GM23248 (cell line): ENCODE measurements at regions not wholly inside any gene's neighbourhood (a gene's known extent, or its start where the extent isn't known, plus 50 kb on each side); places are given as distances from the start of the nearest gene placed in this dataset.

Source experiments
- EZH2 ChIP-seq: fragments of 200-600 bp; sonication (generic); IDR thresholded peaks from 2 replicates; pipeline ENCODE4 v1.6.1; 2018; ENCODE audit warnings: antibody characterized with exemption, mild to moderate bottlenecking; ENCODE audit not compliant: insufficient read depth, poor library complexity, severe bottlenecking
- EZH2phosphoT487 ChIP-seq: fragments of 200-600 bp; sonication (generic); IDR thresholded peaks from 2 replicates; pipeline ENCODE4 v1.6.1; 2018; ENCODE audit warnings: antibody characterized with exemption, moderate library complexity, mild to moderate bottlenecking, low read depth; ENCODE audit not compliant: insufficient read depth

DNA sequence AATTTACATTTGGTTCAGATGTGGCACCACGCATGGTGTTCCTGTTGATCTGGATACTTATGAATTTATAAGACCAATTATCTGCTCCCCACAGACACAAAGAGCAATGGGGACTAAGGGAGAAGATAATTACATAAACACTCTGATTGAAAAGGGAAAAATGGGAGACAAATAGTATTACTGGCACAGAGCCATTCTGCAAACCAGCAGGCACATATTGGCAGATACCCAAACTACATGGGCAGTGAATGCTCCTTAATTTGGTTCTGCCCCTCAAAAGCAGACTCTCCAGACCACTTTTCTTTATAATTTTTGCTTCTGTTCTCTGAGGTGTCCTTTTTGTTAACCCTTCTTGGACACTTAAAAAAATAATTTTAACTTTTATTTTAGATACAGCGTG, 1674.2 kb downstream of the PCDH9 start:
- TF ChIP-seq EZH2 (no peak), EZH2phosphoT487 (no peak)
